Inferior parietal cortex (tissue), 1 donor: ENCODE measurements at regions not wholly inside any gene's neighbourhood (a gene's known extent, or its start where the extent isn't known, plus 50 kb on each side); places are given as distances from the start of the nearest gene placed in this dataset.
"Not testable (repeated sequence)": the region's sequence is repeated elsewhere in the genome, so short reads cannot be mapped to it uniquely, and the experiment has no call there.

Experiments used
- DNase-seq: peaks from one replicate; pipeline ENCODE4 v3.0.0-alpha.2; 2016; ENCODE audit errors: extremely low spot score

DNA sequence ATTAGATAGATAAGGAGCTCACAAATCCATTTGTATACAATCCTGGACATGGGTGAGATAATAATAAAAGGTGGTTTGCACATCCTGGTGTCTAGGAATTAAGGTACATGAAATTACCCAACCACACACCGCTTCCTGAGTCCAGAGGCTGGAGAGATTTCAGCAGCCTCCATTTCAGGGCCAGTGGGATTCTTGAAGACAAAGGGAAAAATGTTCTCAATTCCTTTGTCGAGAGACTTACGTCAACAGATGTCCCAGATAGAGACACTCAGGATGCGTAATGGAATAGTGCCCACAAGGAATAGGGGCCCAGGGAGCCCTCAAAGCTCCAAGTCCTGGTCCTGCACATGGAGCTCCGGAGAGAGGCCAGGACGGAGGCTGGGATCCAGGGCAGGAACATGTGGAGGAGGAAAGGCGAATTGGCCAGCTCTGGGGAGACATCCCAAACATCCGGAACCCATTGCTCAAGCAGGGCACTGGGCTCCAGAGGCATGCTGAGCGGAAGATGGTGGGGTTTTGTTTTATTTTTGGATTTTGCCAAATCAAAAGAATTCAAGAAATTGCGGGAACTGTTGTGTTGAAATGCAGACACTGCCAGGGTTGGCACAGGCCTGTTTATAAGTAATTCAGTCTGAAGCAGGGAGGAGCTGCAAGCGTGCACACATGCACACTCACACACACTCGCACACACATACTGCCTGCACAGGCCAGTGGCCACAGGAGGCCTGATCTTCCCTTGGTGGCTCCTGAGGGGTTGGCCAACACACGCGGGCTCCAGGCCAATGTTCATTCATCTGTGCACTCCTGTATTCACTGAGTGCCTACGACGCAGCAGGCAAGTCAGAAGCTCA, 97.2 kb downstream of the NOG start:
- DNase-seq: no peak

DNA sequence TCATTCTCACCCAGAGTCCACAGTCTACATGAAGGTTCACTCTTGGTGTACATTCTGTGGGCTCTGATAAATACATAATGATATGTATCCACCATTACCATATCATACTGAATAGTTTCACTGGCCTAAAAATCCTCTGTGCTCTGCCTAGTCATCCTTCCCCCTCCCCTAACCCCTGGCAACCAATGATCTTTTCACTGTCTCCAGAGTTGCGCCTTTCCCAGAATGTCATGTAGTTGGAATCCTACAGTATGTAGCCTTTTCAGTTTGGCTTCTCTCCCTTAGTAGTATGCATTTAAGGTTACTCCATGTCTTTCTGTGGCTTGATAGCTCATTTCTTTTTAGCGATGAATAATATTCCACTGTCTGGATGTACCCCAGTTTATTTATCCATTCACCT, 101.3 kb downstream of the NOG start:
- no peak for DNase-seq

DNA sequence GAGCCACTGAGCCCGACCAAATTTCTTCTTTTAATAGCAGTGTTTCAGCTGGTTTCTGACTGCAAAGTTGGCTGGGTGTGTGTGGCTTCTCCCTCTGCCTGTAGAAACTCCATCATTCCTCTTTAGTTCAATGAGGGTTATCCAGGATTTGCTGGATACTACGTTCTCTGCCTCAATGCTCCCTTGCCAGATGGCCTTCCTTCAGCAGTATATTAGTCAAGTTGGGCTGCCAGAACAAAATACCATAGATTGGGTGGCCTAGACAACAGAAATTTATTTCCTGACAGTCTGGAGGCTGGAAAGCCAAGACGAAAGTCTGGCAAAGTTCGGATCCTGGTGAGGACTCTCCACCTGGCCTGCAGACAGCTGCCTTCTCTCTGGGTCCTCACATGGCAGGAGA, 103.7 kb downstream of the NOG start:
- DNase-seq: no peak

DNA sequence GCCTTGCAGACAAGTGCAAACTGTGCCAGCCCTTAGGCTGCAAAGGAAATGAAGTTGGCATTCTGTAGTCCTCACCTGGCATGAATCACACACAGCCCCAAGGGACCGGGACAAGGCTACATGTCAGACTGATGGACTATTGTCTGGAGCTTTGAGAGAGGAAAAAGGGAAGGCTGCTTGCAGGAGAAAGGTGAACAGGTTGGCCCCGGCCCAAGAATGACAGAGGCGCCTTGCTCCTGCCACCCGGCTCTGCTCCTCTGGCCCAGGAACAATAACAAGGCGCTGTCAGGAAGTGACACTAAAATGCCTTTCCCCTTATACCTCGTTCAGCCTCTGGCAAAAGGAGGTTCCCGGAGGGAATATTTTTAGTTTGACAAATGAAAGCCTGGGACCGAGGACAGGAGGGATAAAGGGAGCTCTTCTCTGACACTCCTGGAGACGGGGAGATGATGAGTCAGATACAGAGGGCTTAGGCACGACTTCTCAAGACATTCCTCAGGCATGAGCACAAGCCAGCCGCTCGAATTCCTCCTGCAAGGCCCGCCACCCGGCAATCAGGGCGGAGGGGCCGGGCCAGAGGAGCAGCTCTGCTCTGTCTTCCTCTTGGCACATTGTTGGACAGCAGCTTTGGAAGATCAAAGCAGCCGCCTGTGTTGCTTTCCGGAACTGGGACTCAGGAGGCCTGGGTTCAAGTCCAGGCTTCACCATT, 105.8 kb downstream of the NOG start:
- no peak for DNase-seq

DNA sequence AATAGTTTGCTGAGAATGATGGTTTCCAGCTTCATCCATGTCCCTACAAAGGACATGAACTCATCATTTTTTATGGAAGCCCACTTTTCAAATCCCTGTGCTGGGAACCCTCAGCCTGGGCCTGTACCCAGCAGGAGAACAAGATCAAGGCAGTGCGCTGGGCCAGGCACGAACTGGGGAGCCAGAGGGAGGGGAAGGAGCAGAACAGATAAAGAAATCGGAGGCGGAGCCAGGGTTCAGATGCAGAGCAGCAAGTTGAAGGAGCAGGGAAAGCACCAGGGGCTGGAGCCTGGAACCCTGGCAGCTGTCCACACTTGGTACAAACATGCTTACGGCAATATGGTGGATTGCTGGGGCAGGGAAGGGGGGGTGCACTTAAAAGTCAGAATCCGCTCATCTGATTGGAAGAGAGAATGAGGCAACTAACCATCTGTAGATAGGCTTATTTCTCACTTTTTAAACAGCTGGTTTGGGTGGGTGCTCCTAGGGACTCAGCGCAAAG, 107.5 kb downstream of the NOG start:
- DNase-seq: no peak

DNA sequence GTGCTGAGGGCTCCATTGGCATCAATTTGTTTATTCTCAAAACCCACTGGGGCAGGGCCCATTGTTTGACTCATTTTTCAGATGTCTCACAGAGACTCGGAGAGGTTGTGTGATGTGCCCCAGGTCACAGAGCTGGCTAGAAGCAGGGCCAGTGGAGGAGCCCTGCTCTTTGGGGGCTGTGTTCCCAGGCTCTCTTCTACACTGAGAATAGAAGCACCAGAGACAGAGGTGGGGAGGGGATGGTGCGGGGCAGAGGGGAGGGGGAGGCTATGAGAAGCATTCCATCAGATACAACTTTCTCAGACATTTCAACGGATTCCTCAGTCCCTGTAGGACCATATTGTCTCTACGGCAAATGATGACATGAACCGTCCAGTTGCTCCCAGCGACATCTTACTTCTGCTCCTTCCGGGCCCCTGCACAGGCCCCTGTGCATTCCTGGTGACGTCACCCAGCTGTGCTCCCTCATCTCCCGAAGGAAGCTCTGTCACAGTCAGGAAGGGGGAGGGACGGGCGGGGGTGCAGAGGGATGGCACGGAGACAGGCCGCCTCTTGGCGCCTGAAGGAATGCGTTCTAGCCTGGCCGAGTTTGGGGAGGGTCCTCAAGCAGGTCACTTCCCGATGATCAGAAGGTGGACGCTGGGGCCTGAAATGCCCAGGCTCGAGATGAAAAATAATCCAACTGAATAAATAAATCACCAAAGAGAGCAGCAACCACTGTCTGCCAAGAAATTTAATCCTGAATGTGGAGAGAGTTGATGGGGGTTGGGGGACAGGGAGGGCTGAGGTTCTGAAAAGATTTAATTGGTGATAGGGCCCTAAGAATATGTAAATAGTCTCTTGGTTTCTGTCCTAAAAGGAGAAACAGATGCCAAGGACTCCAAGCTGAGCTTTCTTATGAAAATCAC, 114.1 kb downstream of the NOG start:
- no peak for DNase-seq

DNA sequence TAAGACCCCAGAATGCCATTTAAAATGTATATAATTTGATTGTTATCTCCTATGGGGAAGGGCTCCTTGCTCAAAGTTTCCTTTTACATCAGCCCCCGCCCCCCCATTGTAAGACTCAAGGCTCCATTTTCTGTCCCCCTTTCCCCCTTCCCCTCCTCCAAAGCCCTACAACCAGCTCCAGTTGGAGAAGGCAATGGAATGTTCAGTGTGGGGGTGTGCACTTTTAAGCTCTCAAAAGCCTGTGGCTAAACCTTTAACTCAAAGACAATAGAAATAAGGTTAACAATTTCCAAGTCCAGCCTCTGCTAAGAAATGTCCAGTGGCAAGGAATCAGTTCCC, 114.7 kb downstream of the NOG start:
- DNase-seq: no peak

DNA sequence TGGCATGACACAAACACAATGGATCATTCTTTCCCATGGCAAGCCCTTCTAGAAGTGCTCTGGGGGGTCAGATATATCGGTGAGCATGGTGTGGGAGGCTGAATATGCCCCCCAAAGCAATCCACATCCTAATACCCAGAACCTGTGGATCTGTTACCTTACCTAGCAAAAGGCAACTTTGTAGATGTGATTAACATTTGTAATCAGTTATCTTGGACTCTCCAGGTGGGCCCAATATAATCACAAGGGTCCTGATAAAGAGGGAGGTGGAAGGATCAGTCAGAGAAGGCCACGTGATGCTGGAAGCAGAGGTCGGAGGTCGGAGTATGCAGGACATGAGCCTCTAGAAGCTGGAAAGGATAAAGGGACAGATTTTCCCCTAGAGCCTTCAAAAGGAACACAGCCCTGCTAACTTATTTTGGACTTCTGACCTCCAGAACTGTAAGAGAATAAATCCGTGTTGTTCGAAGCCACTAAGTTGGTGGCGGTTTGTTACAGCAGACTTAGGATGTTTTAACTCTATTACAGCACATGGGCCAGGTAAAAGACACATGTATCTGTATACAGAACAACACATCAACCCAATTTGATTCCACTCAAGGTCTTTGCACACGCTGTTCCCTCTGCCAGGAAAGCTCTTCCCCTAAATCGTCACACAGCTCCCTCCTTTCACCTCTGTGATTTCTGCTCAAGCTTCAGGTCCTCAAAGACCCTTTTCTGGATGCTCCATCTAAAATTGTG, 115.3 kb downstream of the NOG start:
- DNase-seq: no peak

DNA sequence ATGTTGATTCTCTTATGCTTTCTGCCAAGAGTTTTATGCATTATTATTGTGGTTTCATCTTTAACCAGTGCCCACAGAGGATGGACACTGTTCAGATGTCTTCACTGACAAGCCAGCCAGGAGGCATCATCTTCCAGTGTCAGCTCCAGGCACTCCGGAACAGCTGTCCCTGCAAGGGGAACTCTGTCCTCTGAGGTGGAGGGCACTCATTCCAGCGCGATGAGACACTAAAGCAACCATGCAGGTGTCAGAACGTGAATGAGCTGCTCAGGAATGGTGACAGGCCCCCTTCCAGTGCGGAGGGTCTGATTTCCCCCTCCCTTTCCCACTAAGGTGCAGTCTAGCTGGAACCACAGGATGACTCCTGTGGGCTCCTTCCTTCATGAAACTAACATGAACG, 117.5 kb downstream of the NOG start:
- no peak for DNase-seq

DNA sequence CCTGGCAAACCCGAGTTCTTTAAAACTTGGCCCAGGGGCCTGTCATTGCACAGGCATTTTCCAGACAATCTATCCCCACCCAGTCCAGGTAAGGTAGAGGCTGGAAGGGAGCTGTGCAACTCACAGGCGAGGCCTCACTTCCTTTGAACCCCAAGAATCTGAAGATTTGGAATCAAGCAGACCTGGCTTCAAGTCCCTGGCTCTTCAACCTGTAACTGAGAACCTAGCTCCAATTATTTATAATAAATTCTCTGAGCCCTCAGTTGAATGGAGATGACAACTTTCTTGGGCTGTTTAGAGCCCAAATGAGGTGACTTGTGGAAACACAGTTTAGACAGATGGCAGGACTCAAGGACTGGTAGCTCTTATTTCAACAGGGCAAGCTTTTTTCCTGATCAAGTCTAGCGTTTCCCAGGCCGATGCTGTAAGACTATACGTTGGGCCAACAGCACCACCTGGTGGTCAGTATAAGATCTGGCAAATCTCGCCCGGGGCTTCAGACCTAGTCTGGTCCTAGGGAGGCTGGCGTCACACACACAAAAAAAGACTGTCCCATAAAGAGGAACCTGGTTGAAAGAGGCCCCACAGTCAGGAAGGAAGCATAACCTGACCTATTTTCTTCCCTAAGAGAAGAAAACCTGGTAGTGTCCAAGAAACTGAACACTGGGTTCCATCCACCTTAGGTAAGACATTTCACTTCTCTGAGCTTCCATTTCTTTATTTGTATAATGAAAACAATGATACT, 117.9 kb downstream of the C17orf67 start:
- DNase-seq: peak; percentile 91

DNA sequence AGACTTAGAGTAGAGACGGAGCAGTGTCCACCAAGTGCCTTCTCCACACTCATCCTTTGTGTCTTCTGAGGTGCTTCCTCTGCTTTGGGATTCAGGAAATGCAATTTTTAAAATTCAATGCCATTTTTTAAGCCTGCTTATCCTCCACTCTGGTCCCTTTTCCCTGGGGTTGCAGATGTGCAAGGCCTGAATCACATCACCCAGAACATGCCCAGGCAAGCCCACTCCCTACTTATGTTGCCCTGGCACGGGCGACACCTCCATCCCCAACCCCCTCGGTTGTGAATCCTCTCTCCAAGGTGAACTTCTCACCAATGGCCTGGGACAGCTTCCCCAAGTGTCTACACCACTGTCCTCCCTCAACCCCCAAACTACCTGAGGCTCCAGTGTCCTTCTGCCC, 116.2 kb downstream of the C17orf67 start:
- no peak for DNase-seq

DNA sequence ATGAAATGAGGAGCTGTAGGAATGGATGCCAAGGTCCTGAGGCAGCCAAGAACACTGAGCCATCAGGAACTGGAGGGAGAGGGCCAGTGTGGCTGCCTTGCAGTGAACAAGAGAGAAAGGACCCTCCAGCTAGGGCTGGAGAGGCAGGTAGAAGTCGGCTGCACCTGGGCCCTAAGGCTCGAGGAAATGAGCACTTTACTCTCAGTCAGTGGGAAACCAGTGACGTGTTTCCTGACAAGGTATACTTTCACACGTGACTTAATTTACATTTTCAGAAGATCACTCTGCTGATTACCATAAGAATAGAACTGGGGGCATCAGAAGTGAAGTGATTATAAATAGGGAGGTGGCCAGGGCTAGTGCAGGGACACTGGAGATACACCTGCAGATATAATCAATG, 115.2 kb downstream of the C17orf67 start:
- DNase-seq: no peak

DNA sequence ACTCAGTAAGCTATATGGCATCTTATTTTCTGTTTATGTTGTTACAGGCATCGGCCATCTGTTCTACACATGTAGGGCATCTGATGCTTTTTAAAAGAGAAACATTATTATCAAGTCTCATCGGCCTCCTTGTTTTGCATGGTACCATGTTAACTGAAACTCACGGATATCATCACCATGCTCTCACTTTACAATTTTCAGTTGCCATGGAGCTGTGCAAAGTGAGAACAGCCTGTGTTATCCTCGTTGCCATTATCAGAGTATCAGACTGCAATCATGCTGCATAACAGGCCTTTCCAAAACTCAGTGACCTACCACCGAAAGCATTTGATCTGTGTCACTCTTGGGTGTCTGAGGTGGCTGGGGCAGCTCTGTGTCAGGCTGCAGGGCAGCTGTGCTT, 110.3 kb downstream of the C17orf67 start:
- peak; percentile 15 for DNase-seq

DNA sequence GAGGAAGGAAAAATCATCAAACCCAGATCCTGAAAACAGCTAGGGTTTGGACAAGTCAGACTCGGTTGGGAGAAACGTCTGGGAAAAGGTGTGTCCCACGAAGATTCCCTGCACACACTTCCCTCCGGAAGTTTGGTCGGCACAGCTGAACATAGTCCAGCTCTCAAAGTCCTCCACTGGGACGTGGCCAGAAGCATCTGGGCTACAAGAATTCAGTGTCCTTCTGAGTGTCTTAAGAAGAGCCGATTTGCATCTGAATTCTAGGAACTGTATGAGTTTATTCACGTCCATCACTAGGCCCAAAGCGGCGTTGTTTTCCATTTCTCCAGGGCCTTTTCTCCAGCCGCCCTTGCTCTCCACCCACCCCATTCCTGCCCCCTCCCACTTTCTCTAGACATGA, 109.1 kb downstream of the C17orf67 start:
- DNase-seq: no peak

DNA sequence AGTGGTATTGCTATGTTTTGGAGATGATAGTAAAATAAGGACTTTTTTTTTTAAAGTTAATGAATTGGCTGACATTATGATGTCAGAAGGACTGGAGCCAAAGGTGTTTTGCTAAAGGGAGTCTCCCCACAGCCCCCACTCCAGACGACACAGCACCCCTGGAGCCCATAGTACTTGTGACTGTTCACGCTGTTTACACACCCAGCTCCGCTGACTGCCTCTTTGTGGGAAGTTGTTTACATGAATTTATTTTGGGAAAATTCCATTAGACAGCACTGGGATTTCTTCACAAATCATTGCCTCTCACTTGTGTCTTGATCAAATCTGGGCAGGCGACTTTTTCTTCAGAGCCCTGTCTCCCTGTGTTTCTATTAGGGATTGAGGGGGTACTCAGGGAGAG, 108.6 kb downstream of the C17orf67 start:
- DNase-seq: no peak

DNA sequence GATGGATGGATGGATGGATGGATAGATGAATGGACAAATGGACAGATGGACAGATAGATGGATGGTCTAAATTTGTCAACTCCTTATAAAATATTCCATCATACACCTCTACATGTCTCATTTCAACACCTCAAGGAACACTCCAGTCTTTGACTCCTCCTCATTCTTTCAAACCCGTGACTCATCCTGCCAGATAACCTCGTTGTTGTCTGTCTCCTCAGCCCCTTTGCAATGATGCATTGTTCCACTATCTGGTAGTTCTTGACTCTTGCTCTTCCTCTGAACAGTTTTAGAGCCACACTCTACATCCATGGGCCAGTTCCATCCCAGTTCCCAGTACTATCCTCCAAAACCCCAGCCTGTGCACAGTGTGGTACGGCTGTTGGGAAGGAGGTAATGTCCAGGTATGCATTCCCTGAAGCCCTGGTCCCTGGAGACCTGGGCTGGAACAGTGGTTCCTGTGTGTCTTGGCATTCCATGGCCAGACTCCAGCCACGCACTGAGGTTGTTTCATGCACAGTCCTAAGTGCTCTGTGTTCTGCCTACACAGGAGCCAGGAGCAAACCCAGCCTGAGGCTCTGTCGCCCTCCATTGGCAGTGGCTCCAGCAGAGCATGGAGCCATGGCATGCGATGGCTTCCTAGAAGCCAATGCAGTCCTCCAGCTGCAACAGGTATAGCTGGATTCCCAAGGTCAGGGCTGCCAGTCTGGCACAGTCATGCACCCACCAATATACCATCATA, 105.7 kb downstream of the C17orf67 start:
- DNase-seq: no peak

DNA sequence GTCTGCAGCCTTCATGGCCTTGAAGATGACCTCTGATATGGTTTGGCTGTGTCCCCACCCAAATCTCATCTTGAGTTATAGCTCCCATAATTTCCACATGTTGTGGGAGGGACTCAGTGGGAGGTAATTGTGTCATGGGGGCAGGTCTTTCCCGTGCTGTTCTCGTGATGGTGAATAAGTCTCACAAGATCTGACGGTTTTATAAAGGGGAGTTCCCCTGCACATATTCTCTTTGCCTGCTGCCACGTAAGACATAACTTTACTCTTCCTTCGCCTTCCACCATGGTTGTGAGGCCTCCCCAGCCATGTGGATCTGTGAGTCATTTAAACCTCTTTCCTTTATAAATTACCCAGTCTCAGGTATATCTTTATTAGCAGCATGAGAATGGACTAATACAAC, 102.6 kb downstream of the C17orf67 start:
- not testable (repeated sequence) for DNase-seq

DNA sequence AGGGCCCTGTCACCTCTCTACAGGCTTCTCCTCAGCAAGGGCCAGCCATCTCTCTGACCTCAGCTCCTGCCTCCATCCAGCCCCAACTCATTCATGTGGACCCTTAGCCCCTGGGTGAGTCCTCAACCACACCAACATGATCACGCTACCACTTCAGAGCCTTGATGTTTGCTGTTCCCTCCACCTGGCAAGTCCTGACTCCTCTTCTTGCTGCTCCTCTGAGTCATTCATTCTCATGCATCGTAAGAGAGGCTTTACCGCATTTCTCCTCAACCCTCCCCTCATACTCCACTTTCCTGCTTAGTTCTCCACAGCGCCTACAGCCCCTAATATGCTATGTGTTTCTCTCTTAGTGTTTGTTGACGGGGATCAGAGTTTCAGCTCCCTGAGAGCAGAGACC, 99.9 kb downstream of the C17orf67 start:
- no peak for DNase-seq

DNA sequence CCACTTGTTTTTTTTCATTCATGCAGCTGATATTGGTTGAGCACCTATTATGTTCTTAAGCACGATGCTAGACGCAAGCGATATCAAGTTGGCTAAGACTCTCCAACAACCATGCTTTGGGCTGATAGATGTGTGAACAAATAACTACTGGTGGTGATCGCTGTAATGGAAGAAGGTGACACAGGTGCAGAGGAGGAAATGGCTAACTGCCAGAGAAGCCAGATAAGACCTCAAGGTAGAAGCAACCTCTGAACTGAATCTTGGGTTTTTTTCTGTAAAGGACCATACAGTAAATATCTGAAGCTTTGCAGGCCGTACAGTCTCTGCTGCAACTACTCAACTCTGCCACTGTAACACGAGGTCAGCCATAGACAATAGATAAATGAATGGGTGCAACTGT, 97.9 kb downstream of the C17orf67 start:
- DNase-seq: no peak
